Fibroblast of lung (primary cell): ENCODE measurements at regions not wholly inside any gene's neighbourhood (a gene's known extent, or its start where the extent isn't known, plus 50 kb on each side); places are given as distances from the start of the nearest gene placed in this dataset.

Source experiments
- EZH2 ChIP-seq: IDR thresholded peaks from 2 replicates; pipeline ENCODE4 v1.5.1; 2012; ENCODE audit warnings: low read length, control low read depth, mild to moderate bottlenecking; ENCODE audit errors: missing control alignments
- TF ChIP-seq, protein P1 (sequence below), 2 donors: IDR thresholded peaks in 1 of 2; conservative IDR thresholded peaks in 1 of 2; 1 replicate in 1 of 2; 2 replicates in 1 of 2; pipeline ENCODE4 v1.5.1; 2011 to 2012; ENCODE audit warnings: low read length in 2 of 2, control low read depth in 1 of 2, inconsistent platforms in 1 of 2, low read depth in 1 of 2, mild to moderate bottlenecking in 1 of 2

DNA sequence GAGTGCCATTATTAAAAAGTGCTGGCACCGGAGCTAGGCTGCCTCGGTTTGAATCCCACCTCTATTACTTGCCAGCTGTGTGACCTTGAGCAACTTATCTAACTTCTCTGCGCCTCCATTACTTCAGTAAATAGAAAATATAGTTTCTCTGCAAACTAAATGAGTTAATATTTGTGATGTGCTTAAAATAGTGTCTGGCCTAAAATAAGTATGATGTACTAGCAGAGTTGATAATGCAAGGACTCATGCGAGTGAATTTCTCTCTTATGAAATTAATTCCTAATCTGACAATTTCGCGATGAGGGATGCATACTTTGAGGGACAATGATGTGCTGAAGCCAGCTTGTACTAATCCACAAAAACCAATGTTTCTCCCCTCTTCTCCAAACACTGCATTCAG is 180.8 kb upstream of the NTF3 start:
- TF ChIP-seq, protein P1, sequence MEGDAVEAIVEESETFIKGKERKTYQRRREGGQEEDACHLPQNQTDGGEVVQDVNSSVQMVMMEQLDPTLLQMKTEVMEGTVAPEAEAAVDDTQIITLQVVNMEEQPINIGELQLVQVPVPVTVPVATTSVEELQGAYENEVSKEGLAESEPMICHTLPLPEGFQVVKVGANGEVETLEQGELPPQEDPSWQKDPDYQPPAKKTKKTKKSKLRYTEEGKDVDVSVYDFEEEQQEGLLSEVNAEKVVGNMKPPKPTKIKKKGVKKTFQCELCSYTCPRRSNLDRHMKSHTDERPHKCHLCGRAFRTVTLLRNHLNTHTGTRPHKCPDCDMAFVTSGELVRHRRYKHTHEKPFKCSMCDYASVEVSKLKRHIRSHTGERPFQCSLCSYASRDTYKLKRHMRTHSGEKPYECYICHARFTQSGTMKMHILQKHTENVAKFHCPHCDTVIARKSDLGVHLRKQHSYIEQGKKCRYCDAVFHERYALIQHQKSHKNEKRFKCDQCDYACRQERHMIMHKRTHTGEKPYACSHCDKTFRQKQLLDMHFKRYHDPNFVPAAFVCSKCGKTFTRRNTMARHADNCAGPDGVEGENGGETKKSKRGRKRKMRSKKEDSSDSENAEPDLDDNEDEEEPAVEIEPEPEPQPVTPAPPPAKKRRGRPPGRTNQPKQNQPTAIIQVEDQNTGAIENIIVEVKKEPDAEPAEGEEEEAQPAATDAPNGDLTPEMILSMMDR (conservative IDR thresholded peaks at IDR 0.05 in 1 of 2, IDR thresholded peaks at IDR 0.05 in 1 of 2; ENCODE audit: low read depth in 1 of 2, low read length in 2 of 2) = no peak
- no peak for TF ChIP-seq EZH2
